ENCODE measurements at regions not wholly inside any gene's neighbourhood (a gene's known extent, or its start where the extent isn't known, plus 50 kb on each side); places are given as distances from the start of the nearest gene placed in this dataset.

DNA sequence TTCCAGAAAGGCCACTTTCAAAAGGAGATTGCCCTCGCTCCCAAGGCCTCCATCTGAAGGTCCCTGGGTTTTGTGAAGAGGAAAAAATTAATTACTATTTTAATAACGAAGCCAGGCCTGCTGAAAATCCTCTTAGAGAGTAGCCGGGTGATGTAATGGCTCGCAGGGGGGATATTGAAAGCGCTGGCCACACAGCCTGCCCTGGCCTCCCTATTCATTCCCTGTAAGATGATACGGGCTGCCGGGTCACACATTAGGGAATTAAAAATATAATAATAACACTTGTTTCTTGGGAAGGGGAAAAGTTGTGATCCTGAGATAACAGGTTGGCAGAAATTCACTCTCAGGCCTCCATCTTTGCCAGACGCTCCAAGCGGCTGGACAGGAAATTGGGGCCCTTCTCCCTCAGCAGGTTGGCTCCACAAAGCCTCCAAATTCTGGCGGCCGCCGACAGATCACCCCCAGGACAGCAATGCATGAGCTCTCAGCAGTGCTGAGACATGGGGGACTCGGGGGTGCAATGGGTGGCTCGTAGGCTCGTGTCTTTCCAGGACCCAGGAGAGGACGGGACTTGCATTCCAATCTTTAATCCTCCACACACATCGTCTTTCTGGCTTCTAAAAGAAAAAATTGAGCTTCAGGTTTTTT lies 299.9 kb upstream of the SALL3 start:
- no peak for DNase-seq (ENCODE audit: low read depth, low spot score)
- TF ChIP-seq, protein P1, sequence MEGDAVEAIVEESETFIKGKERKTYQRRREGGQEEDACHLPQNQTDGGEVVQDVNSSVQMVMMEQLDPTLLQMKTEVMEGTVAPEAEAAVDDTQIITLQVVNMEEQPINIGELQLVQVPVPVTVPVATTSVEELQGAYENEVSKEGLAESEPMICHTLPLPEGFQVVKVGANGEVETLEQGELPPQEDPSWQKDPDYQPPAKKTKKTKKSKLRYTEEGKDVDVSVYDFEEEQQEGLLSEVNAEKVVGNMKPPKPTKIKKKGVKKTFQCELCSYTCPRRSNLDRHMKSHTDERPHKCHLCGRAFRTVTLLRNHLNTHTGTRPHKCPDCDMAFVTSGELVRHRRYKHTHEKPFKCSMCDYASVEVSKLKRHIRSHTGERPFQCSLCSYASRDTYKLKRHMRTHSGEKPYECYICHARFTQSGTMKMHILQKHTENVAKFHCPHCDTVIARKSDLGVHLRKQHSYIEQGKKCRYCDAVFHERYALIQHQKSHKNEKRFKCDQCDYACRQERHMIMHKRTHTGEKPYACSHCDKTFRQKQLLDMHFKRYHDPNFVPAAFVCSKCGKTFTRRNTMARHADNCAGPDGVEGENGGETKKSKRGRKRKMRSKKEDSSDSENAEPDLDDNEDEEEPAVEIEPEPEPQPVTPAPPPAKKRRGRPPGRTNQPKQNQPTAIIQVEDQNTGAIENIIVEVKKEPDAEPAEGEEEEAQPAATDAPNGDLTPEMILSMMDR (IDR thresholded peaks at IDR 0.05; ENCODE audit: low read depth, low read length): no peak
- no peak overlapping the region for H3K4me3 ChIP-seq (ENCODE audit: low read depth, low read length)
- in situ Hi-C loops (cut with HindIII; ENCODE audit: low sequenced_read_pairs): no loop called here

DNA sequence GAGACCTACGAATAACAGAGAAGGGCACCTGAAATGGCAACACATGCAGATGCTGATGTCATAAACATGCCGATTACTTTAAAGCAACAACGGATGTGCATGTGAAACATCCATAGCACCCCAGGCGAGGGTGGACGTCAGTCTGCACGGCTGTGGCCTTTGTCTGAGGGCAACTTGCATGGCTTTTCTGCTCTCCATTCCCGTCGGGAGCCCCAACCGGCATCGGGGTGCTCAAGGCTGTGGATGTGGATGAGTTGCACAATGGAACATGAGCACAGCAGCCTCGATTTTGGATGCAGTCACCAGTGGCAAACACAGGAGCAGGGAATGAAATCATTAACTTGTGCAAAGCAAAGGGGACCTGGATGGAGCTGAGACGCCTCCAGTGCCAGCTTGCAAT lies 298.2 kb upstream of the SALL3 start:
- DNase-seq (ENCODE audit: low read depth, low spot score): no peak
- TF ChIP-seq, protein P1 (IDR thresholded peaks at IDR 0.05; ENCODE audit: low read depth, low read length): no peak
- no peak overlapping the region for H3K4me3 ChIP-seq (ENCODE audit: low read depth, low read length)
- in situ Hi-C loops (cut with HindIII; ENCODE audit: low sequenced_read_pairs): no loop called here

DNA sequence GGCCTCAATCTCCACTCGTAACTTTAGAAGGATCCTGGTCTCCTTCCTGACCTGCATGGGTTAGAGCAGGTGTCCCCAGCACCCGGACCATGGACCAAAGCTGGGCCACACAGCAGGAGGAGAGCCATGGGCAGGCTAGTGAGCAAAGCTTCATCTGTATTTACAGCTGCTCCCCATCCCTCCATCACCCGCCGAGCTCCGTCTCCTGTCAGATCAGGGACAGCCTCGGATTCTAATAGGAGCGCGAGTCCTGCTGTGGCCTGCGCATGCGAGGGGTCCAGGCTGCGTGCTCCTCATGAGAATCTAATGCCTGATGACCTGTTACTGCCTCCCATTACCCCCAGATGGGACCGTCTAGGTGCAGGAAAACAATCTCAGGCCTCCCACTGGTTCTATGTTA lies 297.7 kb upstream of the SALL3 start:
- in situ Hi-C loops (cut with HindIII; ENCODE audit: low sequenced_read_pairs): no loop called here
- TF ChIP-seq, protein P1 (IDR thresholded peaks at IDR 0.05; ENCODE audit: low read depth, low read length): no peak
- DNase-seq (ENCODE audit: low read depth, low spot score): no peak
- H3K4me3 ChIP-seq (ENCODE audit: low read depth, low read length): no peak overlapping the region

DNA sequence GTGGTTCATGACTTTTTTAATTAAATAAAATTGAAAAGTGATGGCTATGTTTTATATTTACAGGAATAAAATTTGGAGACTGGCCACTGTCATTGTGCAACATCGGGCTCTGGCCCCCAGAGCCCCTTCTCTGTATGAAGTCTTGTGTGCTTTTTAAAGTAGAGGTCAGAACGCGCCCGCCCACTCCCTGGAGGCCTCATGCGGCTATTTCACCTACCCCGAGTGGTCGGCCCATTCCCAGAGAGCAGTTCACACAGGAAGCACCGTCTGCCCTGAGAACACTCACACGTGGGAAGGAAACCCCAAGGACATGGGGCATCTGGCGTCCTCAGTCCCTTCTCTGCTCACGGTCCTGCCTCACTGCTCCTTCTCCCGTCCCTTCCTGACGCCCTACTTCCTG lies 296.9 kb upstream of the SALL3 start:
- TF ChIP-seq, protein P1 (IDR thresholded peaks at IDR 0.05; ENCODE audit: low read depth, low read length): no peak
- in situ Hi-C loops (cut with HindIII; ENCODE audit: low sequenced_read_pairs): no loop called here
- H3K4me3 ChIP-seq (ENCODE audit: low read depth, low read length): no peak overlapping the region
- no peak for DNase-seq (ENCODE audit: low read depth, low spot score)

DNA sequence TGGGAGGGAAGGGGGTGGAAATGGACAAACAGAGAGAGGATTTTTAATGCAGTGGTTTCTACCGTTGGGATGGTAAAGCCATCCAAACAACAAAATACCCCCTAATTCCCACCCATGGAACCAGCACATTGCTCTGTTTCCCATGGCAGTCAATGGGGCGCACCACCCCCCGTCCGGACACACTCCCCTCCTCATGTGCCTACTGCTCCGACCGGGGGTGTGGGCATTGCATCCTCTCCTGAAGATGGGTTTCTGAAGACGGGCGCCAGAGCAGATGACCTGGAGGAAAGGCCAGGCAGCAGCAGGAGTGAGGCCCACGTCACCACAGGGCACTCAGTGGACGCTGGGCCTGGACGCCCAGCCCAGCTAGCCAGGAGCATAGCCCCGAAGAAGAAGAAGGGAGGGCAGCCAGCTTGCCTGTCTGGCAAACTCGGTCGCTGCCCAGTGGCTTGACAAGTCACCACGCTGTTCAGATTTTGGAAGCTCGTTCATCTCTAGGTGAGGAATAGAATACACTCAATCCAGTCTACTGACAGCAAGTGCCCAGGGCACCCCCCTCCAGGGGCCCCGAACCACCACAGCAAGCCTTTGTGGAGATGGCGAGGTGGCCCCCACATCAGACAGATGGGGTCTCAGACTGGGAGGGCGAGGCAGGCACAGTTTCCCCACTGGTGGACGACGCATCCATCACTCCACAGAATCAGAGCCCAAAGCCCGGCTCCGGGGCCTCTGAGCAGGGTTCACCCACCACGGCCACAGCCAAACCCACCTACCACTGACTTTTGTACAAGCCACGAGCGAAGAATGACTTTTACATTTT lies 296.2 kb upstream of the SALL3 start:
- no peak for DNase-seq (ENCODE audit: low read depth, low spot score)
- H3K4me3 ChIP-seq (ENCODE audit: low read depth, low read length): no peak overlapping the region
- TF ChIP-seq, protein P1 (IDR thresholded peaks at IDR 0.05; ENCODE audit: low read depth, low read length): no peak
- in situ Hi-C loops (cut with HindIII; ENCODE audit: low sequenced_read_pairs): no loop called here

DNA sequence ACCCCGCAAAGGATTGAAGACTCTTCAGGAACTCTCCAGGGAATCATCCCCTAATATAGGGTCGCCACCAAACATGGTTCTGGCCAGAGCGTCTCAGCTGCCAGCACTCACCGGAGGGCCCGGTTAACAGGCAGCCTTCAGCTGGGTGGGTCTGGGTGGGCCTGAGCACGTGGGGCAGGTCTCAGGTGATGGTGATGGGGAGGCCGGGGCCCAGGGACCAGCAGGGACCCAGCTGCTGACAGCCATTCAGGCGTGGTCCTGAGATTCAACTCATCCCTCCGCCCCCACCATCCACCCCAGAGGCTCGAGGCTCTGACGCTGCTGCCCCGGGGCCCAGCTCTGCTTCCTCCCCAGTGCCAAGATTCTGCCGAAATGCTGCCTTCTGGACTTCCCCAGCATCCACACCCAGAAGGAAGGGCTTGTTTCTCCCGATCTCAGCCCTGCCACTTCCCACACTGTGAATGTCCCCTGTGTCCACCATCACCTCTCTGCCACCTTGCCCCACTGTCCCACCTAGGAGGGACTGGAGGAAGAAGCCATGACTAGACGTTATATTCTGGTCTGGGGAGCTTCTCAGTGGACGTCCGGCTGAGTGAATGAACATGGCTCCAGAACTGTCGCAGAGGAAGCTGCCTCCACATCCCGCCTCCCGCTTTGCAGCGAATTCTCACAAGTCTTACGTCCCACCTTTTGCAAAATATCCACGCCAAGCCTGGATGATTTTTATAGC lies 294.2 kb upstream of the SALL3 start:
- TF ChIP-seq, protein P1 (IDR thresholded peaks at IDR 0.05; ENCODE audit: low read depth, low read length): no peak
- DNase-seq (ENCODE audit: low read depth, low spot score): no peak
- H3K4me3 ChIP-seq (ENCODE audit: low read depth, low read length): no peak overlapping the region
- in situ Hi-C loops (cut with HindIII; ENCODE audit: low sequenced_read_pairs): no loop called here

Measured in astrocyte of the spinal cord (primary cell).